COLO668 (cell line): ENCODE measurements at regions not wholly inside any gene's neighbourhood (a gene's known extent, or its start where the extent isn't known, plus 50 kb on each side); places are given as distances from the start of the nearest gene placed in this dataset.
"Not testable (repeated sequence)": the region's sequence is repeated elsewhere in the genome, so short reads cannot be mapped to it uniquely, and the experiment has no call there.

ENCODE experiments used
- DNase-seq: peaks from one replicate; lab custom pipeline; 2025; ENCODE audit not compliant: unreplicated experiment; lab: John Stamatoyannopoulos, UW

- DNase-seq: not testable (repeated sequence)
Observed at GRCh38 chr13:109702030-109702597, 84.3 kb downstream of the IRS2 start.

- peak; percentile 93 for DNase-seq
Observed at GRCh38 chr13:109700176-109700575, 86.2 kb downstream of the IRS2 start.

- no peak for DNase-seq
Observed at GRCh38 chr13:109699628-109700071, 86.7 kb downstream of the IRS2 start.

- no peak for DNase-seq
Observed at GRCh38 chr13:109698779-109699178, 87.6 kb downstream of the IRS2 start.

- DNase-seq: no peak
Observed at GRCh38 chr13:109697936-109698335, 88.4 kb downstream of the IRS2 start.

GRCh38 chr13:109695402-109696190 lies 90.8 kb downstream of the IRS2 start:
- DNase-seq: no peak

- no peak for DNase-seq
Observed at GRCh38 chr13:109694972-109695371, 91.4 kb downstream of the IRS2 start.

- no peak for DNase-seq
Observed at GRCh38 chr13:109693213-109693612, 93.2 kb downstream of the IRS2 start.

- no peak for DNase-seq
Observed at GRCh38 chr13:109691689-109692088, 94.7 kb downstream of the IRS2 start.

- DNase-seq: peak; percentile 85
Observed at GRCh38 chr13:109687559-109688448, 98.6 kb downstream of the IRS2 start.

- no peak for DNase-seq
Observed at GRCh38 chr13:109685203-109685602, 101.2 kb downstream of the IRS2 start.

- DNase-seq: no peak
Observed at GRCh38 chr13:109684824-109685202, 101.6 kb downstream of the IRS2 start.

GRCh38 chr13:109684084-109684823 lies 102.1 kb downstream of the IRS2 start:
- DNase-seq: no peak

- no peak for DNase-seq
Observed at GRCh38 chr13:109682534-109683244, 103.7 kb downstream of the IRS2 start.

- no peak for DNase-seq
Observed at GRCh38 chr13:109680930-109681329, 105.5 kb downstream of the IRS2 start.

GRCh38 chr13:109680288-109680687 lies 106.1 kb downstream of the IRS2 start:
- no peak for DNase-seq

GRCh38 chr13:109678459-109678858 lies 107.9 kb downstream of the IRS2 start:
- DNase-seq: no peak

GRCh38 chr13:109677206-109677605 lies 109.2 kb downstream of the IRS2 start:
- DNase-seq: no peak

- no peak for DNase-seq
Observed at GRCh38 chr13:109673477-109673876, 112.9 kb downstream of the IRS2 start.

GRCh38 chr13:109672545-109672944 lies 113.8 kb downstream of the IRS2 start:
- DNase-seq: no peak
